Tibial artery (tissue), 4 donors: ENCODE measurements at regions not wholly inside any gene's neighbourhood (a gene's known extent, or its start where the extent isn't known, plus 50 kb on each side); places are given as distances from the start of the nearest gene placed in this dataset.

Experiments
- DNase-seq, 2 donors: peaks; one replicate each; pipeline ENCODE4 v3.0.0-alpha.2; 2019
- H3K27ac ChIP-seq, 2 donors: fragments of 200-600 bp; sonication (generic) in 1 of 2; 1 replicate in 1 of 2; 2 replicates in 1 of 2; pipeline ENCODE4 v1.5.1; 2018 to 2019; ENCODE audit warnings: mild to moderate bottlenecking in 1 of 2
- H3K27me3 ChIP-seq, 2 donors: fragments of 200-600 bp; sonication (generic) in 1 of 2; one replicate each; pipeline versions ENCODE4 v1.5.1 to v1.6.0; 2016 to 2019
- H3K36me3 ChIP-seq, 3 donors: fragments of 200-600 bp; sonication (generic) in 2 of 3; one replicate each; pipeline ENCODE4 v1.5.1; 2016 to 2019; ENCODE audit warnings: mild to moderate bottlenecking in 2 of 3
- H3K4me1 ChIP-seq, 4 donors: fragments of 200-600 bp; sonication (generic) in 2 of 4; 1 replicate in 3 of 4; 2 replicates in 1 of 4; pipeline ENCODE4 v1.5.1; 2016 to 2019
- H3K4me3 ChIP-seq, 2 donors: fragments of 200-600 bp; sonication (generic) in 1 of 2; 1 replicate in 1 of 2; 2 replicates in 1 of 2; pipeline ENCODE4 v1.5.1; 2018 to 2019; ENCODE audit warnings: mild to moderate bottlenecking in 2 of 2
- H3K9me3 ChIP-seq, 3 donors: fragments of 200-600 bp; sonication (generic) in 1 of 3; one replicate each; pipeline ENCODE4 v1.5.1; 2016 to 2019
- intact Hi-C: fragments of 100-400 bp; cut with DNase I; formaldehyde crosslinking; loops from one replicate; pipeline ENCODE4 v1.15.0; 2023; ENCODE audit warnings: low total_unique reads
- TF ChIP-seq, protein P1 (sequence below), 2 experiments: fragments of 200-600 bp in 1 of 2; fragments of 450-650 bp in 1 of 2; IDR thresholded peaks; one replicate each; pipeline ENCODE4 v1.5.1; 2017 to 2019; ENCODE audit warnings: antibody characterized with exemption in 2 of 2, mild to moderate bottlenecking in 1 of 2, moderate library complexity in 1 of 2

DNA sequence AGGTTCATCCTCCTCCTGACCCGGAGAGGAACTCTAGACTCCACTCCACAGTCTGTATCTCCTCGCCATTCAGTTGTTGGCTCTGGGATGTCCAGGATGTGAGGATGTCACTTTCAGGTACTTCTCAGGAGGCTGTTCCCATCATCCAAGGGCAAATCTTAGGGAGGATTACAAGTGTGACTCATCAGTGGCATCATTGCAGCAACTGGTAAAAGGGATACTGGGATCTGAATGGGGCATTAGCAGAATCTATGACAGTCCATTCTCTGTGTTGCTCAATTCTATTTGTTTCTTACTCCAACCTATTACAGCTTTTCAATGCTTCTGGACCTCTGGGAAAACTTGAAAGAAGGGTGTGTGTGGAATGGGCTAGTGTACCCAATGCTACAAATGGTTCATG lies 81.5 kb upstream of the FN1 start:
- TF ChIP-seq, protein P1, sequence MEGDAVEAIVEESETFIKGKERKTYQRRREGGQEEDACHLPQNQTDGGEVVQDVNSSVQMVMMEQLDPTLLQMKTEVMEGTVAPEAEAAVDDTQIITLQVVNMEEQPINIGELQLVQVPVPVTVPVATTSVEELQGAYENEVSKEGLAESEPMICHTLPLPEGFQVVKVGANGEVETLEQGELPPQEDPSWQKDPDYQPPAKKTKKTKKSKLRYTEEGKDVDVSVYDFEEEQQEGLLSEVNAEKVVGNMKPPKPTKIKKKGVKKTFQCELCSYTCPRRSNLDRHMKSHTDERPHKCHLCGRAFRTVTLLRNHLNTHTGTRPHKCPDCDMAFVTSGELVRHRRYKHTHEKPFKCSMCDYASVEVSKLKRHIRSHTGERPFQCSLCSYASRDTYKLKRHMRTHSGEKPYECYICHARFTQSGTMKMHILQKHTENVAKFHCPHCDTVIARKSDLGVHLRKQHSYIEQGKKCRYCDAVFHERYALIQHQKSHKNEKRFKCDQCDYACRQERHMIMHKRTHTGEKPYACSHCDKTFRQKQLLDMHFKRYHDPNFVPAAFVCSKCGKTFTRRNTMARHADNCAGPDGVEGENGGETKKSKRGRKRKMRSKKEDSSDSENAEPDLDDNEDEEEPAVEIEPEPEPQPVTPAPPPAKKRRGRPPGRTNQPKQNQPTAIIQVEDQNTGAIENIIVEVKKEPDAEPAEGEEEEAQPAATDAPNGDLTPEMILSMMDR (IDR thresholded peaks at IDR 0.05) = no peak
- H3K4me3 ChIP-seq = no peak overlapping the region
- H3K27me3 ChIP-seq = no peaks in the 10 kb centered on the region
- H3K9me3 ChIP-seq = no peaks in the 10 kb centered on the region
- no peak for DNase-seq
- no peak overlapping the region for H3K27ac ChIP-seq
- H3K4me1 ChIP-seq = peaks cover 0 to 12% (median 2%) of the 10 kb centered on the region in 4 donors
- no peaks in the 10 kb centered on the region for H3K36me3 ChIP-seq
- intact Hi-C loops = no loop called here

DNA sequence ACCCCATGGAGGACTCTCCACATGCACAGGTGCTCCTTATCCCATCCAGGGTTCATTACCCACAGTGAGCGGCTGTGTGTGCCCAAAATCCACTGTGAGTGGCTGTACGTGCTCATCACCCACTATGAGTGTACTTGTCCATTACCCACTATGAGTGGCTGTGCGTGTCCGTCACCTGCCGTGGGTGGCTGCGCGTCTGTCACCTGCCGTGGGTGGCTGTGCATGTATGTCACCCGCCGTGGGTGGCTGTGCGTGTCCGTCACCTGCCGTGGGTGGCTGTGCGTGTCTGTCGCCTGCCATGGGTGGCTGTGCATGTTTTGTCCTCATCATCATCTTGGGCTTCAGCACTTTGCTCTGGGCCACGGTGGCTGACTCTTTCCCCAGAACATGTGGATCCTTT lies 78.6 kb upstream of the FN1 start:
- intact Hi-C loops = no loop called here

DNA sequence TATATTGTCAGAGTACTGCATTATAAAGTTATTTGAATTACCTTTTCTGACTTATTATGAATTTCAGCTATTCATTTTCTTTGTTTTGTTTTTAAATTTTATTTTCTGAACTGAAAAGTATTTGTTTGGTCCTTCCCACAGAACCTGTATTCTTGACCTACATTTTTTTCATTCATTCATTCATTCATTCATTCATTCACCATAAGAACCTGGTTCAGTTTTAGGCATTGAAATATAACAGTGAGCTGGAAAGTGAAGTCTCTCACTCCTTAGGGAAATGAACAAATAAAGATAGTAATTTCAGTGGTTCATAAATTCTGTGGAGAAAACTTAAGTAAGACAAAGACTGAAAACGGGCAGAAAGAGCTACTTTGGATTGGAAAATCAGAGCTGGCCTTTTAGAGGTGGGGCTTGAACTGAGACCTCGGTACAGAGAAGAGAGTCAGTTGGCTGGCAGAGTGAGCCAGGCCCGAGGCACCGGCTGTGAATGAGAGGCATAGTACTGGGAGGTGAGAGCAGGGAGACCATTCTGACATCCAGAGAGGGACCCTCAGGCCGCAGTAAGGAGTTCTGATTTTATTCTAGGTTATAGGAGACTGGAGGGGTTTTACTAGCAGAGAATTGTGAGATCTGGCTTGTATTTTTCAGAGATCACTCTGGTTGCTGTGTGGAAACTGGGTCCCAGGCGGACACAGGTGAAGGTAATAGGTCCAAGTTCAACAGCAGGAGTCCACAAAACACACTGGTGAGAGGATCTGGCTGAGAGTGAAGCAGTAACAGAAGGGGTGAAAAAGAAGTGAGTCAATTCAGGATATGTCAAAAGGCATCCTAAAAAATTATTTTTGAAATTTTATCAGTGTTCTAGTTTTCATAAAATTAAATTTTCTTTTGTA lies 75.8 kb upstream of the FN1 start:
- TF ChIP-seq, protein P1 (IDR thresholded peaks at IDR 0.05) = no peak
- Histone ChIP-seq H3K4me3 (no peak overlapping the region), H3K36me3 (no peaks in the 10 kb centered on the region), H3K27me3 (no peaks in the 10 kb centered on the region), H3K9me3 (no peaks in the 10 kb centered on the region), H3K4me1 (peaks cover 0 to 21% (median 2%) of the 10 kb centered on the region in 4 donors), H3K27ac (no peak overlapping the region)
- intact Hi-C loops = no loop called here
- DNase-seq = no peak

More for the DNA sequence above, 78.6 kb upstream of the FN1 start:
- Histone ChIP-seq H3K9me3 (no peaks in the 10 kb centered on the region), H3K4me1 (peaks cover 0 to 15% (median 2%) of the 10 kb centered on the region in 4 donors), H3K27ac (no peak overlapping the region), H3K4me3 (no peak overlapping the region), H3K36me3 (no peaks in the 10 kb centered on the region), H3K27me3 (no peaks in the 10 kb centered on the region)
- no peak for DNase-seq
- TF ChIP-seq, protein P1 (IDR thresholded peaks at IDR 0.05) = no peak

DNA sequence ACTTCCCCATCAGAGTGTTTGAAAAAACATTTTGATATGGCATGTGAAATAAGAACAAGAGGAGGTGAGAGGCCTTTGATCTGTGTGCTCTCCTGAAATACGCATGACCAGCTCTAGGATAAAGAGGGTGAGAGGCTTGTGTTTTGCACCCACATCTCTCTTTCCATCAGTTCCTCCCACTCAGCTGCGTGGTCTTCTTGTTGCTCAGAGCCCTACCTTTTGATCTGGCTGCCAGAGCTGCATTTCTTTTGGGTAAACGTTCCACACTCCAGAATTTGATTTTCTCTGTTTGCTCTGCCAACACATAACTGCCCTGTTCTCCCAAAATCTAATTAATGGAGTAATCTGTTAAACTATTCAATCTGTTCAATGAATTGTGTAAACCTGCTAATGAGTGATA lies 72.0 kb upstream of the FN1 start:
- TF ChIP-seq, protein P1 (IDR thresholded peaks at IDR 0.05) = no peak
- no peak for DNase-seq
- no peaks in the 10 kb centered on the region for H3K9me3 ChIP-seq
- peak overlapping the region in 1 of 2 donors; percentile 9 for H3K27ac ChIP-seq
- intact Hi-C loops = no loop called here
- H3K4me1 ChIP-seq = peaks cover 0 to 42% (median 7%) of the 10 kb centered on the region in 4 donors
- H3K36me3 ChIP-seq = no peaks in the 10 kb centered on the region
- no peak overlapping the region for H3K4me3 ChIP-seq
- no peaks in the 10 kb centered on the region for H3K27me3 ChIP-seq

DNA sequence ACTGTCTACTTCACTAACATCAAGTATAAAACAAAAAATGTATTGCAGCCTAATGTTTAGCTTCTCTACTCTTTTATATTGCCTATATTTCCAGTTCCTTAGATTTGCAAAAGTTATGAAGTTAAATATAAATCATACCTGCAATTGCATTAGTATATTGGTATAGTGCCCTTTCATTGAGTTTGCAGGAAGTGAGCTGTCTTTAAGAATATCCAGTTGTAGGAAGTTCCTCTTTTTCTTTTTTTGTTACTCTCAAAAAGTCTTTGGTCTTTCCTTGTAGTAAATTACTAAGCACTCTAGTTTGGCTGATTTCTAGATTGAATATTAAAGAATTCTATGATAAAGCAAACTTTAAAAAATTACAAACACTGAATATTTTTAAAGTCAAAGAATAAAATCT lies 71.3 kb upstream of the FN1 start:
- TF ChIP-seq, protein P1 (IDR thresholded peaks at IDR 0.05) = no peak
- Histone ChIP-seq H3K27ac (peak overlapping the region in 1 of 2 donors; percentile 9), H3K27me3 (no peaks in the 10 kb centered on the region), H3K4me1 (peaks cover 0 to 42% (median 7%) of the 10 kb centered on the region in 4 donors), H3K36me3 (no peaks in the 10 kb centered on the region), H3K4me3 (no peak overlapping the region), H3K9me3 (no peaks in the 10 kb centered on the region)
- no peak for DNase-seq
- intact Hi-C loops = no loop called here
